HG03064 (cell line): ENCODE measurements at regions not wholly inside any gene's neighbourhood (a gene's known extent, or its start where the extent isn't known, plus 50 kb on each side); places are given as distances from the start of the nearest gene placed in this dataset.

Experiments
- ATAC-seq: cut with Tn5 transposase; IDR thresholded peaks from one replicate; pipeline ENCODE4 v1.9.1; 2021; ENCODE audit warnings: low read depth; ENCODE audit not compliant: unreplicated experiment

- no peak for ATAC-seq
These were observed 280.1 kb upstream of the TMPO start for GRCh38 chr12:98235301-98235700.

GRCh38 chr12:98238515-98239130, 276.8 kb upstream of the TMPO start:
- ATAC-seq: no peak

- no peak for ATAC-seq
These were observed 272.2 kb upstream of the TMPO start for GRCh38 chr12:98243190-98243589.

- ATAC-seq: no peak
These were observed 271.3 kb upstream of the TMPO start for GRCh38 chr12:98244136-98244535.

GRCh38 chr12:98253207-98254037, 262.0 kb upstream of the TMPO start:
- ATAC-seq: no peak

GRCh38 chr12:98256830-98257229, 258.6 kb upstream of the TMPO start:
- no peak for ATAC-seq

GRCh38 chr12:98259693-98260092, 255.7 kb upstream of the TMPO start:
- ATAC-seq: no peak

- no peak for ATAC-seq
These were observed 255.1 kb upstream of the TMPO start for GRCh38 chr12:98260276-98260675.

GRCh38 chr12:98262902-98263301, 252.5 kb upstream of the TMPO start:
- no peak for ATAC-seq

GRCh38 chr12:98274430-98275130, 240.8 kb upstream of the TMPO start:
- ATAC-seq: peak; percentile 89

GRCh38 chr12:98275131-98275475, 240.3 kb upstream of the TMPO start:
- ATAC-seq: peak; percentile 24

GRCh38 chr12:98280152-98280551, 235.2 kb upstream of the TMPO start:
- ATAC-seq: no peak

GRCh38 chr12:98280621-98281020, 234.8 kb upstream of the TMPO start:
- ATAC-seq: no peak

- ATAC-seq: no peak
These were observed 223.6 kb upstream of the TMPO start for GRCh38 chr12:98291828-98292227.

GRCh38 chr12:98294051-98294805, 221.2 kb upstream of the TMPO start:
- ATAC-seq: no peak

GRCh38 chr12:98295681-98296080, 219.7 kb upstream of the TMPO start:
- ATAC-seq: no peak

GRCh38 chr12:98296462-98297079, 218.8 kb upstream of the TMPO start:
- ATAC-seq: no peak

GRCh38 chr12:98297538-98297937, 217.9 kb upstream of the TMPO start:
- no peak for ATAC-seq

GRCh38 chr12:98308141-98308540, 207.2 kb upstream of the TMPO start:
- ATAC-seq: no peak
